Ectodermal cell (in vitro differentiated cells): ENCODE measurements at regions not wholly inside any gene's neighbourhood (a gene's known extent, or its start where the extent isn't known, plus 50 kb on each side); places are given as distances from the start of the nearest gene placed in this dataset.

Source experiments
- H3K27ac ChIP-seq: 2 replicates; pipeline ENCODE4 v1.7.0; 2013; ENCODE audit warnings: mild to moderate bottlenecking, low read depth, low read length; ENCODE audit not compliant: insufficient read depth, poor library complexity, severe bottlenecking
- H3K27me3 ChIP-seq: 2 replicates; pipeline ENCODE4 v1.7.0; 2013; ENCODE audit warnings: mild to moderate bottlenecking, low read length; ENCODE audit not compliant: insufficient read depth, control insufficient read depth, poor library complexity, severe bottlenecking
- H3K36me3 ChIP-seq: one replicate; pipeline ENCODE4 v1.7.0; 2013; ENCODE audit warnings: low read length; ENCODE audit not compliant: control insufficient read depth, insufficient read depth
- H3K4me1 ChIP-seq: one replicate; pipeline ENCODE4 v1.7.0; 2013; ENCODE audit warnings: low read length; ENCODE audit not compliant: control insufficient read depth, insufficient read depth
- H3K4me3 ChIP-seq: 2 replicates; pipeline ENCODE4 v1.7.0; 2013; ENCODE audit warnings: low read depth, low read length, control low read depth; ENCODE audit not compliant: insufficient read depth
- H3K9me3 ChIP-seq: 2 replicates; pipeline ENCODE4 v1.7.0; 2013; ENCODE audit warnings: mild to moderate bottlenecking, low read length, moderate library complexity; ENCODE audit not compliant: control insufficient read depth
- WGBS, 2 experiments: methylation state at CpG; one replicate each; pipeline ENCODE4 v1.1.7; 2013; ENCODE audit warnings: missing lambda C conversion rate in 2 of 2; 5-methylcytosine and 5-hydroxymethylcytosine counted together

DNA sequence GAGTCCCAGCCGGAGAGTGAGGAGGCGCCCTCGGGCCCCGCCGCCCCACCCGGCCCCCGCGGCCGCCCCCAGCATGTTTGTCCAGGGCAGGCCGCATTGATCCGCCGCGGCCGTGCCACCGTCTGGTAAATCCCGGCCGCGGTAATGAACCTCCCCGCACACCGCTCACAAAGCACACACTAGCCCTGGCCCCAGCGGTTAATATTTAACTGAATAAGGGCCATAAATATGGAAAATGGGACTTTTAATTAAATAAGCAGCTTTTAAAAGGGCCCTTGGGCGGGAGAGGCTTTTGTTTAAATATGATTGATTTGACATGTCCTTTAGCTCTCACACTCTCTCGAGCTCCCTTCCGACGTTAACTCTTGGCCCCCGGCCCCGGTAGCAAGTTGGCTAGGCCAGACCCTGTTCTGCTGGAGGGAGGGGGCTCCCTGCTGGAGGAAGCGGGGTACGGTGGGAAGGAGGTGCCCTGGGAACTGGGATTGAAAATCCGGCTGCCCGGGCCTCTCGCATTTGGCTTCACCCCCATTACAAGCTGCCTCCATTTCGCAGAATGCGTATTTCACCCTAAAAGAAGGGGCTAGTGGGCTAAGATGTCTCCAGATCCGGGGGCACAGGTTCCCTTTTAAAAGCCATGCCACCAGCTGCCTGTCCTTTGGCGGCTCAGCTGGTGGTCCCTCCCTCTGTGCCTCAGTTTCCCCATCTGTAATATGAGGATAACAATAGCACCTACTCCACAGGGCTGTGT is 199.8 kb downstream of the RBM19 start:
- Histone ChIP-seq H3K36me3 (no peaks in the 10 kb centered on the region), H3K27ac (no peak overlapping the region), H3K9me3 (no peaks in the 10 kb centered on the region), H3K4me3 (no peak overlapping the region), H3K27me3 (no peaks in the 10 kb centered on the region), H3K4me1 (peaks cover 32% of the 10 kb centered on the region)
- 89 to 90% methylated on average over 36 of the region's 36 CpGs for WGBS, 2 experiments

GRCh38 chr12:113764661-113765060 is 201.5 kb downstream of the RBM19 start:
- Histone ChIP-seq H3K4me1 (peaks cover 24% of the 10 kb centered on the region), H3K9me3 (no peaks in the 10 kb centered on the region), H3K27ac (no peak overlapping the region), H3K36me3 (no peaks in the 10 kb centered on the region), H3K27me3 (no peaks in the 10 kb centered on the region), H3K4me3 (no peak overlapping the region)
- 87 to 88% methylated on average over 10 of the region's 10 CpGs for WGBS, 2 experiments

- 77 to 78% methylated on average over 17 of the region's 17 CpGs for WGBS, 2 experiments
- Histone ChIP-seq H3K4me3 (no peak overlapping the region), H3K27ac (no peak overlapping the region), H3K9me3 (no peaks in the 10 kb centered on the region), H3K36me3 (no peaks in the 10 kb centered on the region), H3K4me1 (peaks cover 24% of the 10 kb centered on the region), H3K27me3 (no peaks in the 10 kb centered on the region)
Measured at GRCh38 chr12:113762882-113763816, 203.0 kb downstream of the RBM19 start.

- Histone ChIP-seq H3K27me3 (no peaks in the 10 kb centered on the region), H3K27ac (no peak overlapping the region), H3K4me1 (peaks cover 24% of the 10 kb centered on the region), H3K4me3 (no peak overlapping the region), H3K9me3 (no peaks in the 10 kb centered on the region), H3K36me3 (no peaks in the 10 kb centered on the region)
- WGBS, 2 experiments = 58 to 63% methylated on average over 12 to 16 of the region's 19 CpGs
Measured at GRCh38 chr12:113762155-113762881, 203.8 kb downstream of the RBM19 start.

DNA sequence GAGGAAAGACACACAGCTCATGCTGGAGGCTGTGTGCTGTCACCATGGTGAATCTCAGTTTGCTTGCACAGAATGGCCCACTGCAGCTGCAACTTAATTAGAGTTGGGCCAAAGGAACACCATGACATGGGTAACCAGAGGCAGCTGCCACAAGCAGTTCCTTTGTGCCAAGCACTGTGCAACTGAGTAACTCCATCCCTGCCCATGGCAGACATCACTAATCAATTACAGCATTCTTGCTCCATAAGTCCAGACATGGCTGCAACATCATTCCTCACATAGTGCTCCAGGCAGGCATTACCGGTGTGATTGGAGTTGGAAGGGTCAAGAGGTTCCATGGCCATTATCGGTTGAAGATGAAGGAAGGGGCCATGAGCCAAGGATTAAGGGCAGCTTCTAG is 207.0 kb downstream of the RBM19 start:
- H3K27me3 ChIP-seq = no peaks in the 10 kb centered on the region
- no peaks in the 10 kb centered on the region for H3K9me3 ChIP-seq
- H3K4me3 ChIP-seq = no peak overlapping the region
- H3K27ac ChIP-seq = no peak overlapping the region
- WGBS, 2 experiments = 89 to 96% methylated on average over 2 of the region's 2 CpGs
- no peaks in the 10 kb centered on the region for H3K36me3 ChIP-seq
- peaks cover 12% of the 10 kb centered on the region for H3K4me1 ChIP-seq

DNA sequence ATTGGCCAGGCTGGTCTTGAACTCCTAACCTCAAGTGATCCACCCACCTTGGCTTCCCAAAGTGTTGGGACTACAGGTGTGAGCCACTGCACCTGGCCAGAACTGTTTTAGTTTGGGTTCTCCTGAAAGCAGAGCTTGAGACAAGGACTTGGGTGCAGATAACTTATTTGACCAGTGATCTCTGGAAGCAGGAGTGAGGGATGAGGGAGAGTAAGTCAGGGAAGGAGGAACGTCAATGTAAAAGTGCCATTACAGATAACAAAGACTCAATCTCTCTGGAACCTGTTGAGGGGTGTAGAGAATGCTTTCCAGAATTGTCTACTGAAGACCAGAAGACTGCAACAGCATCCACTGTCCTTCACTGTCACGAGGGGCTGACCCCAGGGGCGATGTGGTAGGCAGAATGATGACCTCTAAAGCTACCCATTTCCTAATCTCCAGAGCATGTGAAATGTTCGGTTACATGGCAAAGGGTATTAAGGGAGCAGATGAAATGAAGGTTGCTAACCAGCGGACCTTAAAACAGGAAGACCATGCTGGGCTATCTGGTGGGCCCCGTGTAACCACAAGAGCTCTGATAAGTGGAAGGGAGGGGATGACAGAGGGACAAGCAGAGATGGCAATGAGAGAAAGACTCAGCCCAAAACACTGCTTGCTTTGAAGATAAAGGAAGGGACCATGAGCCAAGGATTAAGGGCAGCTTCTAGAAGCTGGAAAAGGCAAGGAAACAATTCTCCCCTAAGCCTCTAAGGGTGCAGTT is 207.8 kb downstream of the RBM19 start:
- Histone ChIP-seq H3K27me3 (no peaks in the 10 kb centered on the region), H3K36me3 (no peaks in the 10 kb centered on the region), H3K4me1 (peaks cover 12% of the 10 kb centered on the region), H3K9me3 (no peaks in the 10 kb centered on the region), H3K4me3 (no peak overlapping the region), H3K27ac (no peak overlapping the region)
- 89 to 91% methylated on average over 6 of the region's 6 CpGs for WGBS, 2 experiments

DNA sequence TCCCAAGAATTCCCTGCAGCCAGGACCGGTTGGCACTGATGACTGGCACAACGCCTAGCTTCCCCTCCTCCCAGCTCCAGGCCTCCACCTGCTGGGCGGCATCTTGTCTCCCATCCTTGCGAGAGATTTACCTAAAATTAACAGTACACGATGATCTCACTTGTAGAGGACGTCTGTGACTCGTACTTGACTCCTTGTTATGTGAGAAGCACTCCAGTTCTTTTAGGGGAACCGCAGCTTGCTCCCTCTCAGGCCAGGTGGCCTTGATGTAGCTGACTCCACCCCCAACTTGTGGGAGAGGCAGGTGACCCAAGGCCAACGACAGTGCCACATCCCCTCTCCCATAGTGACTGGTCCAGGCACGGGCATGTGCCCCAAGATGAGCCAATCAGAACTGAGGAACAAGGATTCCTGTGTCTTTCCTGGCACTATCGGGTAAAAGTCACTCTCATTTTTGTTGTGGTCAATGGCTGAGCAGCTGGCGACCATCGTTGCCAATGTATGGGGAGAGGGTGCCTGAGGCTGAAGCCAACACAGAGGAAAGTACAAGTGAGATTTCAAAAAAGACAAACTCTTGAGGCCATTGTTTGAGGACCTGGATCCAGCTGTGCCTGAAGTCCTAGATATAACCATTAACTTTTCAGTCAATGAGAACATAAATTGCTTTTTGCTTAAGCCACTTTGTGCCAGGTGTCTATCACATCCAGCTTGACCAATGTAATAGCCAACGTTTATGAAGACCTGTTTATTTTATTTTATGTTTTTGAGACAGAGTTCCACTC is 208.7 kb downstream of the RBM19 start:
- H3K4me3 ChIP-seq = no peak overlapping the region
- WGBS, 2 experiments = 82% methylated on average over 14 of the region's 14 CpGs
- no peaks in the 10 kb centered on the region for H3K9me3 ChIP-seq
- no peaks in the 10 kb centered on the region for H3K27me3 ChIP-seq
- H3K4me1 ChIP-seq = peaks cover 4% of the 10 kb centered on the region
- H3K36me3 ChIP-seq = no peaks in the 10 kb centered on the region
- no peak overlapping the region for H3K27ac ChIP-seq

- Histone ChIP-seq H3K27ac (no peak overlapping the region), H3K36me3 (no peaks in the 10 kb centered on the region), H3K27me3 (no peaks in the 10 kb centered on the region), H3K4me1 (no peaks in the 10 kb centered on the region), H3K4me3 (no peak overlapping the region), H3K9me3 (no peaks in the 10 kb centered on the region)
- WGBS, 2 experiments = 77 to 79% methylated on average over 4 of the region's 4 CpGs
Measured at GRCh38 chr12:113756609-113757008, 209.5 kb downstream of the RBM19 start.

- Histone ChIP-seq H3K27me3 (no peaks in the 10 kb centered on the region), H3K9me3 (no peaks in the 10 kb centered on the region), H3K4me1 (no peaks in the 10 kb centered on the region), H3K27ac (no peak overlapping the region), H3K4me3 (no peak overlapping the region), H3K36me3 (no peaks in the 10 kb centered on the region)
- 95 to 96% methylated on average over 5 of the region's 5 CpGs for WGBS, 2 experiments
Measured at GRCh38 chr12:113755098-113755497, 211.0 kb downstream of the RBM19 start.
